GM21737 (cell line): ENCODE measurements at regions not wholly inside any gene's neighbourhood (a gene's known extent, or its start where the extent isn't known, plus 50 kb on each side); places are given as distances from the start of the nearest gene placed in this dataset.

ENCODE experiments used
- ATAC-seq: cut with Tn5 transposase; IDR thresholded peaks from one replicate; pipeline ENCODE4 v1.9.1; 2021; ENCODE audit warnings: mild to moderate bottlenecking, moderate library complexity; ENCODE audit not compliant: unreplicated experiment

GRCh38 chr2:15855766-15856260 is 84.5 kb upstream of the MYCN start:
- ATAC-seq, result no peak

DNA sequence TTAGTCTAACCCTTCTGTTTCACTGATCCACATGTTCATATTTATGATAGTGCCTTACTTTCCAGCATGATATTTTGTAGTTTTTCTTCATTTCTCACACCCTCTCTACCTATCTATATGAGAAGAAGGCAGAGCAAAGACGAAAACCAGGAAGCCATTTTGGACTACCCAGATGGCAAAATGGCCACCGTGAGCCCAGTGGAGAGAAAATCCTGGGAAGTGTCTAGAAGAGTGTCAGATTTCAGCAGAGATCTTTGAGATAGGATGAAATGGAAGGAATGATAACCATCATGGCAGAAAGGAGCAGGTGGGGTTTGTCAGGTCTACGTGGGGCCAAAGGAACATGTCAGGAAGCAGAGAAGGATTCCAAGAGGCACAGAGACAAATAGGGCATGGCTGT is 84.0 kb upstream of the MYCN start:
- no peak for ATAC-seq

GRCh38 chr2:15858466-15858865 is 81.9 kb upstream of the MYCN start:
- ATAC-seq, result no peak

DNA sequence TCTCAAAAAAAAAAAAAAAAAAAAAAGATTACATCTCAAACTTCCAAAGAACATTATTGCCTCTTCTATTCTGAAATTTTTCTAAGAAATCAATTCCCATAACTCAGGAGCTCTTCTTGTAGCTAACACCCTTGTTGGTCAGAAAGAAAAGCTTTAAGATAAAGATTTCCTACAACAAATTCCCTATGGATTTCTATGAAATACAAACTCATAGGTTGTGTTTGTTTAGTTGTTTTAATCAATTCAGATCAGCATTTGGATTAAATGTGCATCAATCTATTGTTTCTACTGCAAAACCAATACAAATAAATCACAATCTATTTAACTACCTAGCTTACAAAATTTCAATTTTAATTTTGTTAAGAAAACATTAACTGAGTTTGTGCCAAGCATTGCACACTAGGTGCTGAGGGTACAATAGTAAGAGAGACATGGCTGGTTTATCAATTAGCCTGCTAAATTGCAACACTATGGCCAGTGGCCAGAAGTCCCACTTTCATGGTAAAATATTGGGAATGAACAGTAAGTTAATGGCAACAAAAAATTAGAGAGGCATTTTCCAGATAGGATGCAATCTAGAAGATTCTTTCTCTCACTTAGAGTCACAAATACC is 80.2 kb upstream of the MYCN start:
- no peak for ATAC-seq

DNA sequence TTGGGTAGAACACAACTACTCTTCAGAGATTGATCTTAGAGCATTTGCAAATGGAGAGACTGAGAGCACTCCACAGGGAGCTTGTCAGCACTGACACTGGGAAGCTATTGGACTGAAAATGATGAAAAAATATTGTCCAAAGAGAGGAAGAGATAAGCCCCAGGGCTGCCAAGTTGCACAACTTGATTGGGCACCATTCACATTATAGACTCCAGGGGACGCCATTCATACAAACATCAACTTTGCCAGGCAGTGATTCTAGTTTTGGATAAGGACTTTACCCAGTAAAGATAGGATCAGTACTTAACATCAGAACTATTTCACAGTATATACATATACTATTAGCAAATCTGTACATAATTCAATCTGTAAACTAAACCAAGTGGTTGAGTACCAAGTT is 79.6 kb upstream of the MYCN start:
- ATAC-seq, result no peak

GRCh38 chr2:15861172-15861822 is 79.1 kb upstream of the MYCN start:
- no peak for ATAC-seq

- no peak for ATAC-seq
Observed at GRCh38 chr2:15861898-15862297, 78.5 kb upstream of the MYCN start.

GRCh38 chr2:15863089-15863488 is 77.3 kb upstream of the MYCN start:
- no peak for ATAC-seq

GRCh38 chr2:15863494-15864175 is 76.7 kb upstream of the MYCN start:
- no peak for ATAC-seq

- ATAC-seq, result no peak
Observed at GRCh38 chr2:15864176-15864769, 76.1 kb upstream of the MYCN start.

DNA sequence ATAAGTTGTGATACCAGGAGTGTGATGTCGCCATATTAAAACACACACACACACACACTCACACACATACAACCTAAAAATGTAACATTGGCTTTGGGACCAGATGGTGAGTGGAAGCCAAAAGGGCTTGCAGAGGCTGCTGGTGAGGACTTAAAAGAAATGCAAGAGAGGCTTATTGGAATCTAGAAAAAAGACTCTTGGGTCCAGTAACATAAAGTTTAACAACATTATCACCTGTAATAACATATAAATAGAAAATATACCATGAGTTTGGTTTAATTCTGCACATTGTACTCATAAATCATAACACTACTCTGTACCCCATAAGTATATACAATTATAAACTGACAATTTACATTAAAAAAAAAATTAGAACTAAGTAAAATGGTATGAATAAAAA is 74.4 kb upstream of the MYCN start:
- no peak for ATAC-seq

GRCh38 chr2:15866563-15867193 is 73.7 kb upstream of the MYCN start:
- no peak for ATAC-seq

DNA sequence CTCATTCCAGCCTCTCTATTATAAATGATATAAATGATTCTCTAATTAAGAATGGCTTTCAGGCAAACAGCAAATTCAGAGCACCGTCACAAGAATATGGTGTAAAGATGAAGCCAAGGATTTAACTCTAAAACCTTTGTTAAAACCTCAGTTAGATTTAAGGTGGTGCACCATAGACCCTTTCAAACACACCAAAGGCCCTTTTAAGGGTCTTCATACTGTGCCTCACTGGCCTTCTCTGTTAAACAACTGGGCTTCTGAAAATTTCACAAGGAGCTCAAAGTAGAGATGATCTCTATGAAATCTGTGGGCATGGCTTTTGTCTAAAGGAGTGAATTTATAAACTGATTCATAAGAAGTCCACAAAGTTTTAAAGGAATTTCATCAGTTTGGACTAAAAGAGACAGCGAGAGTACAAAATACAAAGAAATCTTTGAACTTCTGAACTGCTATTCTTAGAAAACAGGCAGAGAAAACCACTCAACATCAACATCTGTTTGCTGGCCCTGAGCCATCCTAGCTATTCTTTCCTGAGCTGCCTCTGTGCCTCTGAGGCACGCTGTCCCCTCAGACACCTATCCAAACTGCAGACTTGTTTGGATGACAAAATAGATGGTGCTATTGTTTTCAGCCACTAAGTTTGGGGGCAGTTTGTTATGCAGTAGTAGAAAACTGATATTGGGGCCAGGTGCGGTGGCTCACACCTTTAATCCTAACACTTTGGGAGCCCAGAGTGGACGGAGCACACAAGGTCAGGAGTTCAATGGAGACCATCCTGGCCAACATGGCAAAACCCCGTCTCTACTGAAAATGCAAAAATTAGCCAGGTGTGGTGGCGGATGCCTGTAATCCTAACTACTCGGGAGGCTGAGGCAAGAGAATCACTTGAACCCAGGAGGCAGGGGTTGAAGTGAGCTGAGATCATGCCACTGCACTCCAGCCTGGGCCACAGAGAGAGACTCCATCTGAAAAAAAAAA is 72.9 kb upstream of the MYCN start:
- no peak for ATAC-seq

GRCh38 chr2:15868186-15868585 is 72.2 kb upstream of the MYCN start:
- no peak for ATAC-seq

DNA sequence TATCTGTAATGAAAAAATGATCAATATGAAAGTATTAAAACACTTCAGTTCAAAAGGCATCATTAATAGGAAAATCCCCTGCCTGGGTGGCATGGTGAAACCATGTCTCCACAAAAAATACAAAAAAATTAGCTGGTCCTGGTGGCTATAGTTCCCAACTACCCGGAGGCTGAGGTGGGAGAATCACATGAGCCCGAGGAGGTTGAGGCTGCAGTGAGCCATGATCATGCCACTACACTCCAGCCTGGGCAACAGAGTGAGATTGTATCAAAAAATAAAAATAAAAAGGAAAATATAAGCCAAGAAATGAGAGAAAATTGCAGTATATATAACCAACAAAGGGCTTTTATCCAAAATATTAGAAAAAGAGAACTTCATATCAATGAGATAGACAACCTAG is 71.6 kb upstream of the MYCN start:
- ATAC-seq, result no peak

DNA sequence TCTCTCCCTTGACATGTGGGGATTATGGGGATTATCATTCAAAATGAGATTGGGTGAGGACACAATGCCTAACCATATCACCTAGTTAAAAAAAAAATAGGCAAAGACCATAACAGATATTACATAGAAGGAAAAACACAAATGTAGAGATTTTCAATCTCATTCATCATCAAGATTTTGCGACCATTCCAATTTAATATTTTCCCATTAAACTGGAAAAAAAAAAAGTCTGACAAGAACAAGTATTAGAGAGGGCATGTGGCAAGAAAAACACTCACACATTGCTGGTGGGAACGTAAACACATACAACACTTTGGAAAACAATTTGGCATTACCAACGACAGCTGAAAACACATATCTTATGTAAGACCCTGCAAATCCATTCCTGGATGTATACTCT is 71.0 kb upstream of the MYCN start:
- ATAC-seq, result no peak

GRCh38 chr2:15869871-15870270 is 70.5 kb upstream of the MYCN start:
- ATAC-seq, result no peak

- no peak for ATAC-seq
Observed at GRCh38 chr2:15870565-15870964, 69.8 kb upstream of the MYCN start.

DNA sequence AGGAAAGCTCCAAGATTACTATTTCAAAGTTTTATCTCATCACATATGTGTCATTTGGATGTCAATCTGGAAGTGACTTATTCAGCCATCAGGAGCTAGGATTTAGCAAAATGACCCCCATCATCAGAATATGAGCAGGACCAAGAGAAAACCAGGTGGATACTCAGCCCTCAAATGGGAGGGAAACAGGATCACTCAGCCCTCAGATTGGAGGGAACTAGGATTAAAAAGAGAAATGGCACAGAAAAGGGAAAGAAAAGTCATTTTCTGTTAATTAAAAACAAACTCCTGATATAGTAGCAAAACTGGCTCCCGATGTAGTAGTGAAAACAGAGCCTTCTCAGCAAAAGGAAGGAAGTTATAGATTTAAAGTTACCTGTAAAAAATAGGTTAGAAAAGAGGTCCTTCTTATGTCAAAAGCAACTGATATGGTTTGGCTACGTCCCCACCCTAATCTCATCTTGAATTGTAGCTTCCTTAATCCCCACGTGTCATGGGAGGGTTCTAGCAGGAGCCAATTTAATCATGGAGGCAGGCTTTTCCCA is 69.0 kb upstream of the MYCN start:
- no peak for ATAC-seq

DNA sequence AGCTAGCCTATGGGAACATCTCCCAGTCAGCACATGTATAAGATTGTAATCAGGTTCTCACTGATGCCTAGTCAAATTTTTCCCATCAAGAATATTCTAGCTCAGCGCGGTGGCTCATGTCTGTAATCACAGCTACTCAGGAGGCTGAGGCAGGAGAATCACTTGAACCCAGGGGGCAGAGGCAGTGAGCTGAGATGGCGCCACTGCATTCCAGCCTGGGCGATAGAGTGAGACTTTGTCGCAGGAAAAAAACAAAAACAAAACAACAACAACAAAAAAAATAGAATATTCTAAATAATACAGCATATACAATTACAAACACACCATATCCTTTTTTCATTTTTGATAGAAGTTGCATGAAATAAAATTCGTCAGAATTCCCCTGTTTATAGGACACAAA is 67.5 kb upstream of the MYCN start:
- no peak for ATAC-seq
